Spleen (tissue), 11 donors: ENCODE measurements at regions not wholly inside any gene's neighbourhood (a gene's known extent, or its start where the extent isn't known, plus 50 kb on each side); places are given as distances from the start of the nearest gene placed in this dataset.

Source experiments
- DNase-seq: peaks from one replicate; pipeline ENCODE4 v3.0.0-alpha.2; 2020
- H3K27ac ChIP-seq, 8 donors: fragments of 200-600 bp; sonication (generic) in 7 of 8; 1 replicate in 4 of 8; 2 replicates in 4 of 8; pipeline versions ENCODE4 v1.5.0 to v1.8.0; 2016 to 2021; ENCODE audit warnings: inconsistent platforms in 4 of 8, mild to moderate bottlenecking in 4 of 8, moderate library complexity in 1 of 8
- H3K27me3 ChIP-seq, 7 donors: fragments of 200-600 bp; sonication (generic) in 6 of 7; replicated peaks in 1 of 7; 1 replicate in 4 of 7; 2 replicates in 3 of 7; pipeline versions ENCODE4 v1.5.0 to v1.8.0; 2016 to 2021; ENCODE audit warnings: inconsistent platforms in 3 of 7, mild to moderate bottlenecking in 1 of 7
- H3K36me3 ChIP-seq, 6 donors: fragments of 200-600 bp; sonication (generic) in 5 of 6; 1 replicate in 4 of 6; 2 replicates in 2 of 6; pipeline versions ENCODE4 v1.5.0 to v1.8.0; 2016 to 2021; ENCODE audit warnings: inconsistent platforms in 2 of 6
- H3K4me1 ChIP-seq, 6 donors: fragments of 200-600 bp; sonication (generic) in 5 of 6; 1 replicate in 3 of 6; 2 replicates in 3 of 6; pipeline versions ENCODE4 v1.5.0 to v1.8.0; 2016 to 2021; ENCODE audit warnings: inconsistent platforms in 3 of 6
- H3K4me3 ChIP-seq, 8 donors: fragments of 200-600 bp; sonication (generic) in 7 of 8; 1 replicate in 4 of 8; 2 replicates in 4 of 8; pipeline versions ENCODE4 v1.5.0 to v1.8.0; 2016 to 2021; ENCODE audit warnings: inconsistent platforms in 4 of 8, mild to moderate bottlenecking in 4 of 8, moderate library complexity in 2 of 8
- H3K9me3 ChIP-seq, 8 donors: fragments of 200-600 bp; sonication (generic) in 7 of 8; 1 replicate in 4 of 8; 2 replicates in 4 of 8; pipeline versions ENCODE4 v1.5.0 to v1.8.0; 2016 to 2021; ENCODE audit warnings: inconsistent platforms in 4 of 8
- POLR2A ChIP-seq, 3 donors: fragments of 450-650 bp; IDR thresholded peaks; one replicate each; pipeline ENCODE4 v1.5.1; 2017; ENCODE audit warnings: antibody characterized with exemption in 3 of 3, mild to moderate bottlenecking in 1 of 3
- POLR2AphosphoS5 ChIP-seq, 3 donors: sonication (generic); formaldehyde crosslinking; IDR thresholded peaks; one replicate each; pipeline ENCODE4 v1.5.1; 2017; ENCODE audit warnings: antibody characterized with exemption in 3 of 3
- WGBS, 5 donors: extraction: QIAGEN DNeasy Blood & Tissue Kit in 3 of 5; methylation state at CpG; one replicate each; pipeline versions ENCODE4 v1.1.5 to v1.1.7; 2013 to 2018; 5-methylcytosine and 5-hydroxymethylcytosine counted together
- intact Hi-C: fragments of 100-400 bp; cut with DNase I; formaldehyde crosslinking; loops from one replicate; pipeline ENCODE4 v1.15.0; 2023; ENCODE audit warnings: low total_unique reads
- TF ChIP-seq, protein P1 (sequence below), 11 experiments: fragments of 200-600 bp in 7 of 11; fragments of 450-650 bp in 4 of 11; sonication (generic) in 4 of 11; IDR thresholded peaks in 8 of 11; conservative IDR thresholded peaks in 3 of 11; 1 replicate in 7 of 11; 2 replicates in 4 of 11; pipeline versions ENCODE4 v1.4.0 to v1.8.0; 2016 to 2021; ENCODE audit warnings: antibody characterized with exemption in 11 of 11, inconsistent platforms in 4 of 11, mild to moderate bottlenecking in 1 of 11
- donor health status: healthy with polysubstance abuse.
- donor health status: DM: no; HTN: no; CAD: no; lungs with moderate emphysema.
- donor health status: DM: no; HTN: no; CAD: no.
- donor health status: Bipolar disorder and iron deficiency.
- donor health status: healthy.
- donor health status: DM: no; HTN: no; CAD: no.
- donor health status: DM: yes; HTN: yes; CAD: no.

DNA sequence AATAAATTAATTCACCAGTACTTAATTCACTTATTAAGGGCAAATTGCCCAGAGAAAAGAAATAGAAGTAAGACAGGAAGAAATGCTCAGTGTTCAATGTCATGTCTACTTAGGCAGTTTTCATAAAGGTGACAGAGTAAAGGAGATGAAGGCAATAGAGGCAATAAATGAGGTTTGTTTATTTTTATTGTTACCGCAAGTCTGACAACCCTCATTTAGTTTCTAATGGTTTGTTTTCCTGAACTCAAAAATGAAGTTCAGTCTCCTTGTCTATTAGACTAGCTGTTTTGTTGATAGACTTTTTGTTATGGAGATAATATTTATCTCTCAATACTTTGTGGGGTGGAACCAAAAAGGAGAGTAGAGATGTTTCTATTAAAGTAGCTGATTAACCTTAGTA is 258.3 kb downstream of the C3orf38 start:
- H3K36me3 ChIP-seq = no peaks in the 10 kb centered on the region
- H3K9me3 ChIP-seq = no peaks in the 10 kb centered on the region
- H3K4me1 ChIP-seq = no peaks in the 10 kb centered on the region
- TF ChIP-seq POLR2A (IDR thresholded peaks at IDR 0.05) (no peak), POLR2AphosphoS5 (IDR thresholded peaks at IDR 0.05) (no peak)
- TF ChIP-seq, protein P1, sequence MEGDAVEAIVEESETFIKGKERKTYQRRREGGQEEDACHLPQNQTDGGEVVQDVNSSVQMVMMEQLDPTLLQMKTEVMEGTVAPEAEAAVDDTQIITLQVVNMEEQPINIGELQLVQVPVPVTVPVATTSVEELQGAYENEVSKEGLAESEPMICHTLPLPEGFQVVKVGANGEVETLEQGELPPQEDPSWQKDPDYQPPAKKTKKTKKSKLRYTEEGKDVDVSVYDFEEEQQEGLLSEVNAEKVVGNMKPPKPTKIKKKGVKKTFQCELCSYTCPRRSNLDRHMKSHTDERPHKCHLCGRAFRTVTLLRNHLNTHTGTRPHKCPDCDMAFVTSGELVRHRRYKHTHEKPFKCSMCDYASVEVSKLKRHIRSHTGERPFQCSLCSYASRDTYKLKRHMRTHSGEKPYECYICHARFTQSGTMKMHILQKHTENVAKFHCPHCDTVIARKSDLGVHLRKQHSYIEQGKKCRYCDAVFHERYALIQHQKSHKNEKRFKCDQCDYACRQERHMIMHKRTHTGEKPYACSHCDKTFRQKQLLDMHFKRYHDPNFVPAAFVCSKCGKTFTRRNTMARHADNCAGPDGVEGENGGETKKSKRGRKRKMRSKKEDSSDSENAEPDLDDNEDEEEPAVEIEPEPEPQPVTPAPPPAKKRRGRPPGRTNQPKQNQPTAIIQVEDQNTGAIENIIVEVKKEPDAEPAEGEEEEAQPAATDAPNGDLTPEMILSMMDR (IDR thresholded peaks at IDR 0.05 in 8 of 11, conservative IDR thresholded peaks at IDR 0.05 in 3 of 11) = no peak
- no peak overlapping the region for H3K4me3 ChIP-seq
- intact Hi-C loops = no loop called here
- WGBS, 5 donors = 80 to 91% (median 82%) methylated on average over 1 of the region's 1 CpG
- no peak for DNase-seq
- H3K27ac ChIP-seq = no peak overlapping the region
- no peaks in the 10 kb centered on the region for H3K27me3 ChIP-seq

DNA sequence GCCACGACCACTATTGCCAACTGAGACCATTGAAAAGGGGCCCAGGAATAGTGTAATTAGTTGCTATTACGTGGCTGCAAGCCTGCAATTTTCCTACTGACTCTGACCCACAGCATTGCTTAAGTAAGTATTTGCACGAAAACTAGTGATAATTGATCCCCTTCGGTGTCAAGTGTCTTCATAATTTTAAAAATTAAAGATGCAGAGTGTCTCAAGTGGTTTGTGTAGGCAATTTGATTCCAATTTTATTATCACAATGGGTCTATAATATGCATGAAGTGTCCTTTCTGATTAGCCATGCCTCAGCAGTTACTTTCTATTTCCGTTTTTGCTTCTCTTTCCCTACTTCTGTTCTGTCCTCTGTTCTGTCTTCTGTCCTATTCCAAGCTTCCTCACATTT is 259.2 kb downstream of the C3orf38 start:
- Histone ChIP-seq H3K27ac (no peak overlapping the region), H3K9me3 (no peaks in the 10 kb centered on the region), H3K4me3 (no peak overlapping the region), H3K36me3 (no peaks in the 10 kb centered on the region), H3K27me3 (no peaks in the 10 kb centered on the region), H3K4me1 (no peaks in the 10 kb centered on the region)
- intact Hi-C loops = no loop called here
- TF ChIP-seq POLR2A (IDR thresholded peaks at IDR 0.05) (no peak), POLR2AphosphoS5 (IDR thresholded peaks at IDR 0.05) (no peak)
- TF ChIP-seq, protein P1 (IDR thresholded peaks at IDR 0.05 in 8 of 11, conservative IDR thresholded peaks at IDR 0.05 in 3 of 11) = no peak
- no peak for DNase-seq
- 70 to 80% (median 74%) methylated on average over 5 of the region's 5 CpGs for WGBS, 5 donors

DNA sequence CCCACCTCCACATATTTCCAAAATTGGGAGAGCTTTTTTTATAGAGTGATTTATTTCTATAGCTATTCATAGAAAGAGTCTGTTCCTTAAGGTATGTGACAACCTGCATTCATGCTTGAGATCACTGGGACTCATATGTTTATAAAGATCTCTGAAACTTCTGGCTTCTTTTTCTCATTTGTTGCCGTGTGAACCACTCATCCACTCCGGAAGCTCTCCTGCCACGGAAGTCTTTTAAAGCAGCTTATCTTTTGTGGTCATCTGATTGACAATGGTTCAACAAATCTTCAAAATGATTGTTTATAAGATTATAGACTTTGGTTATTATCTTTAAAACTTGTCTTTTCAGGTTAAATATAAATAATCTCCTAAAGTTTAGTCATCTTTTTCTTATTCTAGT is 260.5 kb downstream of the C3orf38 start:
- Histone ChIP-seq H3K4me1 (no peaks in the 10 kb centered on the region), H3K4me3 (no peak overlapping the region), H3K9me3 (no peaks in the 10 kb centered on the region), H3K27me3 (no peaks in the 10 kb centered on the region), H3K36me3 (no peaks in the 10 kb centered on the region), H3K27ac (no peak overlapping the region)
- intact Hi-C loops = no loop called here
- no peak for DNase-seq
- TF ChIP-seq POLR2A (IDR thresholded peaks at IDR 0.05) = no peak
- TF ChIP-seq, protein P1 (IDR thresholded peaks at IDR 0.05 in 8 of 11, conservative IDR thresholded peaks at IDR 0.05 in 3 of 11) = no peak
- no peak for TF ChIP-seq POLR2AphosphoS5 (IDR thresholded peaks at IDR 0.05)
- WGBS, 5 donors = 19 to 40% (median 35%) methylated on average over 3 of the region's 3 CpGs

DNA sequence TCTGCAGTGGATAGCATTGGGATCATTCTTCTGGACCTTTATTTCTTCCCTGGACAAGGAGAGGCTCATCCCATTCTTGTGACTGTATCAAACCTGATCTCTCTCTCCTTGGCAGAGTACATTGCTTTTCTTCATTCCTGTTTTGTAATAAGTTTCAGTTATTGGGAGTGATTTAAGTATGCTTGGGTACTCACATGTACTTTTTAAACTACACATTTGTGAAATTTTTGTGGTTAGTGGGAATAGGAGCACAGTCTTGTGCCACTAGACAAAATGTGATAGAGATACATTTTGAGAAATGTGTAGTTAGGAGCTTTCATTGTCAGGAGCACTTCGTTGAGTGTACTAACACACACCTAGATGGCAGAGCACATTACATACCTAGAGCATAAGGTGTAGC is 262.6 kb downstream of the C3orf38 start:
- H3K9me3 ChIP-seq = no peaks in the 10 kb centered on the region
- TF ChIP-seq POLR2AphosphoS5 (IDR thresholded peaks at IDR 0.05) (no peak), POLR2A (IDR thresholded peaks at IDR 0.05) (no peak)
- TF ChIP-seq, protein P1 (IDR thresholded peaks at IDR 0.05 in 8 of 11, conservative IDR thresholded peaks at IDR 0.05 in 3 of 11) = no peak
- no peak overlapping the region for H3K4me3 ChIP-seq
- no peak overlapping the region for H3K27ac ChIP-seq
- 33 to 78% (median 69%) methylated on average over 1 of the region's 1 CpG for WGBS, 5 donors
- H3K36me3 ChIP-seq = no peaks in the 10 kb centered on the region
- no peaks in the 10 kb centered on the region for H3K4me1 ChIP-seq
- no peak for DNase-seq
- H3K27me3 ChIP-seq = no peaks in the 10 kb centered on the region
- intact Hi-C loops = no loop called here
